ENCODE measurements at regions not wholly inside any gene's neighbourhood (a gene's known extent, or its start where the extent isn't known, plus 50 kb on each side); places are given as distances from the start of the nearest gene placed in this dataset.

- no peak for TF ChIP-seq CTCF (IDR thresholded peaks at IDR 0.05; ENCODE audit: low read depth, low read length)
- H3K4me3 ChIP-seq (replicated peaks in 1 of 2; ENCODE audit: low read depth in 2 of 2, low read length in 2 of 2): no peak overlapping the region
- DNase-seq (ENCODE audit: low read depth in 2 of 2): no peak
Observed at GRCh38 chr12:58592475-58593207, 327.7 kb downstream of the LRIG3 start.

- no peak for DNase-seq (ENCODE audit: low read depth in 2 of 2)
- H3K4me3 ChIP-seq (replicated peaks in 1 of 2; ENCODE audit: low read depth in 2 of 2, low read length in 2 of 2): no peak overlapping the region
- no peak for TF ChIP-seq CTCF (IDR thresholded peaks at IDR 0.05; ENCODE audit: low read depth, low read length)
Observed at GRCh38 chr12:58593557-58594304, 326.6 kb downstream of the LRIG3 start.

- no peak for TF ChIP-seq CTCF (IDR thresholded peaks at IDR 0.05; ENCODE audit: low read depth, low read length)
- DNase-seq (ENCODE audit: low read depth in 2 of 2): no peak
- no peak overlapping the region for H3K4me3 ChIP-seq (replicated peaks in 1 of 2; ENCODE audit: low read depth in 2 of 2, low read length in 2 of 2)
Observed at GRCh38 chr12:58596381-58596780, 323.9 kb downstream of the LRIG3 start.

GRCh38 chr12:58601529-58601928 lies 318.8 kb downstream of the LRIG3 start:
- TF ChIP-seq CTCF (IDR thresholded peaks at IDR 0.05; ENCODE audit: low read depth, low read length): no peak
- DNase-seq (ENCODE audit: low read depth in 2 of 2): no peak

GRCh38 chr12:58602179-58602578 lies 318.1 kb downstream of the LRIG3 start:
- no peak for TF ChIP-seq CTCF (IDR thresholded peaks at IDR 0.05; ENCODE audit: low read depth, low read length)
- no peak overlapping the region for H3K4me3 ChIP-seq (replicated peaks in 1 of 2; ENCODE audit: low read depth in 2 of 2, low read length in 2 of 2)

More at GRCh38 chr12:58601529-58601928, 318.8 kb downstream of the LRIG3 start:
- no peak overlapping the region for H3K4me3 ChIP-seq (replicated peaks in 1 of 2; ENCODE audit: low read depth in 2 of 2, low read length in 2 of 2)

GRCh38 chr12:58602736-58603135 lies 317.6 kb downstream of the LRIG3 start:
- TF ChIP-seq CTCF (IDR thresholded peaks at IDR 0.05; ENCODE audit: low read depth, low read length): no peak
- H3K4me3 ChIP-seq (replicated peaks in 1 of 2; ENCODE audit: low read depth in 2 of 2, low read length in 2 of 2): no peak overlapping the region
- DNase-seq (ENCODE audit: low read depth in 2 of 2): no peak

More at GRCh38 chr12:58602179-58602578, 318.1 kb downstream of the LRIG3 start:
- DNase-seq (ENCODE audit: low read depth in 2 of 2): no peak

Data from cardiac fibroblast (primary cell).